Panc1 (cell line): ENCODE measurements at regions not wholly inside any gene's neighbourhood (a gene's known extent, or its start where the extent isn't known, plus 50 kb on each side); places are given as distances from the start of the nearest gene placed in this dataset.

Experiments
- CTCF ChIP-seq: fragments of 450-650 bp; IDR thresholded peaks from 2 replicates; pipeline ENCODE4 v1.5.1; 2017; ENCODE audit warnings: mild to moderate bottlenecking
- POLR2AphosphoS5 ChIP-seq: IDR thresholded peaks from 2 replicates; pipeline ENCODE4 v1.6.1; 2012; ENCODE audit warnings: mild to moderate bottlenecking, low read depth, low read length, moderate library complexity
- REST ChIP-seq, 2 experiments: IDR thresholded peaks; 2 replicates each; pipeline ENCODE4 v1.6.1; 2011 to 2012; ENCODE audit warnings: low read depth in 2 of 2, control low read depth in 1 of 2, low read length in 1 of 2, mild to moderate bottlenecking in 1 of 2, moderate library complexity in 1 of 2; ENCODE audit not compliant: insufficient read depth in 1 of 2
- SIN3A ChIP-seq: IDR thresholded peaks from 2 replicates; pipeline ENCODE4 v1.6.1; 2012; ENCODE audit warnings: low read depth, mild to moderate bottlenecking, low read length, moderate library complexity, borderline replicate concordance; ENCODE audit not compliant: insufficient read depth
- TCF7L2 ChIP-seq: IDR thresholded peaks from 2 replicates; pipeline ENCODE4 v1.6.1; 2011; ENCODE audit warnings: mild to moderate bottlenecking, low read depth, low read length, inconsistent platforms

DNA sequence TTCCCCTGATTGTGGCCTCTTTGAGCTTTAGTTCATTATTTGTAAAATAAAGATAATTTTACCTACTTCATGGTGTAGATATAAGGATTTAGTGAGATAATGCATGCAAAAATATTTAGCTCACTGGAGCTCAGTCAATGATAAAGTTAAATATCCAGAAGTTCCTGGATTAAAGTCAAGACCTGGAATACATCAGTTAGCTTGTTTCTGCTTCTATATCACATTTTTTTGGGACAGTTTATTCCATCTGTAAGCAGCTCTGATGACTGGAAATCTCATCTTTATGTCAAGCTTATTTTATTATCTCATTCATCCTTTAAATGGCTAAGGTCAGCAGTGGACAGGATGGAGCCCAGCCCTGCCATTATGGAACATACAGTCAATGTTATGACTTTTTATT lies 152.0 kb downstream of the EVA1A start:
- TF ChIP-seq SIN3A (no peak), CTCF (no peak), POLR2AphosphoS5 (no peak), REST (IDR thresholded peaks at IDR 0.05; ENCODE audit: insufficient read depth in 1 of 2, low read depth in 2 of 2, low read length in 1 of 2) (no peak), TCF7L2 (no peak)
